KMS-11 (cell line): ENCODE measurements at regions not wholly inside any gene's neighbourhood (a gene's known extent, or its start where the extent isn't known, plus 50 kb on each side); places are given as distances from the start of the nearest gene placed in this dataset.

Experiments used
- H2AFZ ChIP-seq: fragments of 200-600 bp; sonication (generic); 2 replicates; pipeline ENCODE4 v1.6.1; 2016; ENCODE audit warnings: antibody characterized with exemption, mixed run types, low read depth
- H3K27ac ChIP-seq: fragments of 200-600 bp; sonication (generic); 2 replicates; pipeline ENCODE4 v1.6.1; 2016; ENCODE audit warnings: mild to moderate bottlenecking, mixed run types
- H3K27me3 ChIP-seq: fragments of 200-600 bp; sonication (generic); 2 replicates; pipeline ENCODE4 v1.6.1; 2017; ENCODE audit warnings: mild to moderate bottlenecking, low read depth, mixed run types, moderate library complexity; ENCODE audit not compliant: insufficient read depth
- H3K36me3 ChIP-seq: fragments of 200-600 bp; sonication (generic); 2 replicates; pipeline ENCODE4 v1.6.1; 2017; ENCODE audit warnings: mild to moderate bottlenecking, mixed run types; ENCODE audit not compliant: insufficient read depth
- H3K4me1 ChIP-seq: fragments of 200-600 bp; sonication (generic); 2 replicates; pipeline ENCODE4 v1.6.1; 2016; ENCODE audit warnings: mild to moderate bottlenecking, low read depth, mixed run types; ENCODE audit not compliant: poor library complexity, severe bottlenecking
- H3K4me2 ChIP-seq: fragments of 200-600 bp; sonication (generic); 2 replicates; pipeline ENCODE4 v1.7.0; 2016; ENCODE audit warnings: mild to moderate bottlenecking, mixed run types
- H3K4me3 ChIP-seq: fragments of 200-600 bp; sonication (generic); IDR thresholded peaks from 2 replicates; pipeline ENCODE4 v1.6.1; 2017; ENCODE audit warnings: low read depth, low read length, mixed read lengths; ENCODE audit not compliant: insufficient read depth
- H3K79me2 ChIP-seq: fragments of 200-600 bp; sonication (generic); 2 replicates; pipeline ENCODE4 v1.6.1; 2016; ENCODE audit warnings: low read depth, mixed run types; ENCODE audit not compliant: insufficient read depth
- H3K9ac ChIP-seq: fragments of 200-600 bp; sonication (generic); 2 replicates; pipeline ENCODE4 v1.6.1; 2016; ENCODE audit warnings: mild to moderate bottlenecking, mixed run types
- H4K20me1 ChIP-seq: fragments of 200-600 bp; sonication (generic); 2 replicates; pipeline ENCODE4 v1.6.1; 2016; ENCODE audit warnings: mild to moderate bottlenecking, mixed run types; ENCODE audit not compliant: insufficient read depth
- CTCF ChIP-seq: fragments of 200-600 bp; sonication (generic); conservative IDR thresholded peaks from 2 replicates; pipeline ENCODE4 v1.6.1; 2017; ENCODE audit warnings: low read depth, mild to moderate bottlenecking, antibody characterized with exemption, low read length, moderate library complexity, mixed read lengths

- no peak overlapping the region for H3K27ac ChIP-seq
- no peaks in the 10 kb centered on the region for H3K27me3 ChIP-seq
- H4K20me1 ChIP-seq: no peaks in the 10 kb centered on the region
- TF ChIP-seq CTCF: no peak
- H3K4me1 ChIP-seq: no peaks in the 10 kb centered on the region
- H2AFZ ChIP-seq: no peak overlapping the region
- no peak overlapping the region for H3K9ac ChIP-seq
- no peaks in the 10 kb centered on the region for H3K36me3 ChIP-seq
- no peaks in the 10 kb centered on the region for H3K79me2 ChIP-seq
- H3K4me2 ChIP-seq: no peak overlapping the region
- no peak overlapping the region for H3K4me3 ChIP-seq
These were observed 78.9 kb upstream of the LHX1 start for GRCh38 chr17:36858119-36859002.

GRCh38 chr17:36859003-36859300 is 78.3 kb upstream of the LHX1 start:
- H3K4me1 ChIP-seq: no peaks in the 10 kb centered on the region
- H3K36me3 ChIP-seq: no peaks in the 10 kb centered on the region
- H4K20me1 ChIP-seq: no peaks in the 10 kb centered on the region
- no peak for TF ChIP-seq CTCF
- H3K27me3 ChIP-seq: no peaks in the 10 kb centered on the region
- no peak overlapping the region for H3K27ac ChIP-seq
- H2AFZ ChIP-seq: no peak overlapping the region
- no peaks in the 10 kb centered on the region for H3K79me2 ChIP-seq
- no peak overlapping the region for H3K9ac ChIP-seq
- no peak overlapping the region for H3K4me2 ChIP-seq
- no peak overlapping the region for H3K4me3 ChIP-seq

GRCh38 chr17:36859706-36860105 is 77.6 kb upstream of the LHX1 start:
- Histone ChIP-seq H3K4me2 (no peak overlapping the region), H3K4me1 (no peaks in the 10 kb centered on the region)
- no peak for TF ChIP-seq CTCF

GRCh38 chr17:36861531-36861930 is 75.7 kb upstream of the LHX1 start:
- no peaks in the 10 kb centered on the region for H3K79me2 ChIP-seq
- no peak overlapping the region for H3K9ac ChIP-seq
- H3K36me3 ChIP-seq: no peaks in the 10 kb centered on the region
- H3K27ac ChIP-seq: no peak overlapping the region
- H3K4me1 ChIP-seq: no peaks in the 10 kb centered on the region
- H4K20me1 ChIP-seq: no peaks in the 10 kb centered on the region
- no peak overlapping the region for H3K4me2 ChIP-seq
- TF ChIP-seq CTCF: no peak
- no peak overlapping the region for H3K4me3 ChIP-seq
- H3K27me3 ChIP-seq: no peaks in the 10 kb centered on the region
- H2AFZ ChIP-seq: no peak overlapping the region

More at GRCh38 chr17:36859706-36860105, 77.6 kb upstream of the LHX1 start:
- H2AFZ ChIP-seq: no peak overlapping the region
- H3K9ac ChIP-seq: no peak overlapping the region
- no peaks in the 10 kb centered on the region for H3K27me3 ChIP-seq
- H3K79me2 ChIP-seq: no peaks in the 10 kb centered on the region
- H3K4me3 ChIP-seq: no peak overlapping the region
- H4K20me1 ChIP-seq: no peaks in the 10 kb centered on the region
- no peak overlapping the region for H3K27ac ChIP-seq
- no peaks in the 10 kb centered on the region for H3K36me3 ChIP-seq
